GM18909 (cell line): ENCODE measurements at regions not wholly inside any gene's neighbourhood (a gene's known extent, or its start where the extent isn't known, plus 50 kb on each side); places are given as distances from the start of the nearest gene placed in this dataset.

Experiments used
- ATAC-seq: cut with Tn5 transposase; IDR thresholded peaks from one replicate; pipeline ENCODE4 v1.9.1; 2021; ENCODE audit warnings: mild to moderate bottlenecking; ENCODE audit not compliant: unreplicated experiment, poor library complexity

DNA sequence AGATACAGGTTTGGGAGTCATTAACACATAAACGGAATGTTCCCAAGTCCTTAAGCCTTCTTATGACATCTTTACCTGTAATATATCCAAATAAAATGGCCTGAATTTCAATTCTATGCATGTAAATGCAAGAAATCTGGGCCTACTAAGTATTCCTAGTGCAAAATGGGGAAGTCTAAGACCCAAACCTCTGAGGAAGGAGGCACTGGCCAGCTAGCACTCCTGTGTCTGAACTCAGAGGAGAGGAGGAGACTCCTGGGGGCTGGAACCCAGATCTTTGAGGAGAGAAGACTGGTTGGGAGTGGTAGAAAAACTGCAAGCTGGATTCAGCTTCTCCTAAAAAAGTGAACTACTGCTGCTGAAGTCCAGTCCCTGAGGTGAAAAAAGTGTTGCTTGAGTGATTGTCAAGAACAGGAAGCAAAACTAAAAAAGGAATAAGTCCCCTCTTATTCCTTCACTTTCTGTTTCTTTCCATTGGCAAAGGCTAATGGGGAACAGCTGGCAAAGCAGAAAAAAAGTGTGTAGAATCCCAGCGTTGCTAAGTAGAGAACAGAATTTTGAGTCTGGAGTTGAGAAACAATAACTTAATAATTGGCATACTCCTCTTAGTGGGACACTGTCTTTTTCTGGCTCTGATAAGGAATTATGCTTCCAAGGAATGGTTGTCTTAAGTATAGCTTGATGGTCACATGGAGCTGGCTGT is 54.8 kb upstream of the ATP2C1 start:
- ATAC-seq, result peak; percentile 9

GRCh38 chr3:130839813-130840212 is 54.1 kb upstream of the ATP2C1 start:
- peak; percentile 86 for ATAC-seq

DNA sequence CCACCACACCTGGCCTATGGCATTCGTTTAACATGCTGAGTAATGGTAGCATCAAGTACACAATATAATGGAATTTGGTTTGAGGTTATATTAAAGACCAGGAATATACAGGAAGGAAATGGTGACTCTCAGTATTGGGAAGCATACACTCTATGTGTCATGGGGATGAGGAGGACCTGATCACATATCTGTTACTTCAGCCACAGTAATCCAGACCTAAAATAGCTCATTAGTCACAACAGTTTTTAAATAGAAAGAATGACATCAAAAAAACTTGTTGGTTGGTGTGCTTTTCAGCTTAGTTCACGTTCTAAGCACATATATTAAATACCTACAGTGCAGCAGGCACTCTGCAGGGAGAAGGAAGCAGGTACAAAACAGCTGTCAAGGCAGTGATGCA is 52.5 kb upstream of the ATP2C1 start:
- ATAC-seq, result no peak

DNA sequence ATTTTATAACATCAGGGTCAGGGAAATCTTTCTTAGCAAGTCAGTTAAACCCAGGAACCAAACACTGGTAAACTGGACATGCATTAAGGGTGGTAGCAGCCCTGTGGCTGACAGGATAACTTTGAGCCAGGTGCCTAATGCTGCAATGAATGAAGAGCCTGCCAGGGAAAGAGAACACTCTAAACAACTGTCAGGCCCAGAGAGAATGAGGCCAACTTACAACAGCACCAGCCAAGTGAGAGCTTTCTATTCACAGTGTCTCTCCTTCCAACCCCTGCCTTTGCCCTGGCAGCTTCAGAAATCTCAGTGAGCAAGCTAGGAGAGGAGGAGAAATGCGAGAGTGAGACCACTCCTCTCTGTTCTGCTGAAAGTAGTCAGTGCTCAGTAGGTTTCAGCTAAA is 50.4 kb upstream of the ATP2C1 start:
- ATAC-seq, result no peak
